CD4-positive, alpha-beta T cell treated with Interleukin-2 at 100 ng/mL for 4 hours (primary cell): ENCODE measurements at regions not wholly inside any gene's neighbourhood (a gene's known extent, or its start where the extent isn't known, plus 50 kb on each side); places are given as distances from the start of the nearest gene placed in this dataset.
"Not testable (repeated sequence)": the region's sequence is repeated elsewhere in the genome, so short reads cannot be mapped to it uniquely, and the experiment has no call there.

Experiments
- DNase-seq: peaks from one replicate; pipeline ENCODE4 v3.0.0-alpha.2; 2020; ENCODE audit warnings: low spot score

DNA sequence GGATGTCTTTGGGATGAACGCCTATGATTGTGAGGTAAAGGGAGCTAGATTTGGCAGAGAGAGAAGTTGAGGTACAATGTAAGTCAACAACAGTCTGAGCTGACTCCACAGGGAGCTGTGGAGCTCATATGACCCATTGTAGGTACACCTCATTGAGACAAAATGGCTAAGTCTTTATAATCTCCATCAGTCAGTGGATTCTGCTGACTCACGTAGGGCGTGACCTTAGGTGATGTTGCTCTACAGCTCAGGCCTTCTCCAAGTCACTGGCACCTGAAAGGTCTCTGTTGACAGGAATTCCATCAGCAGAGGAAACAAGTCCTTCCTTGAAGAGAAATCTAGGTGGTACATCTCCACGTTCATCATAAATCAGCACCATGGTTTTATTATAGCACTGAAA, 118.2 kb upstream of the PRR16 start:
- no peak for DNase-seq

DNA sequence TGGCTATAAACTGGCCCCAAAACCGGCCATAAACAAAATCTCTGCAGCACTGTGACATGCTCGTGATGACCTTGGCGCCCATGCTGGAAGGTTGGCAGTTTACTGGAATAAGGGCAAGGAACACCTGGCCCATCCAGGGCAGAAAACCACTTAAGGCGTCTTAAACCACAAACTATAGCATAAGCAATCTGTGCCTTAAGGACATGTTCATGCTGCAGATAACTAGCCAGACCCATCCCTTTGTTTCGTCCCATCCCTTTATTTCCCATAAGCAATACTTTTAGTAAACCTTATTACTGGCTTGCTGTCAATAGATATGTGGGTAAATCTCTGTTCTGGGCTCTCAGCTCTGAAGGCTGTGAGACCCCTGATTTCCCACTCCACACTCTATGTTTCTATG, 113.0 kb upstream of the PRR16 start:
- not testable (repeated sequence) for DNase-seq

GRCh38 chr5:120354126-120354525, 110.0 kb upstream of the PRR16 start:
- DNase-seq: no peak

DNA sequence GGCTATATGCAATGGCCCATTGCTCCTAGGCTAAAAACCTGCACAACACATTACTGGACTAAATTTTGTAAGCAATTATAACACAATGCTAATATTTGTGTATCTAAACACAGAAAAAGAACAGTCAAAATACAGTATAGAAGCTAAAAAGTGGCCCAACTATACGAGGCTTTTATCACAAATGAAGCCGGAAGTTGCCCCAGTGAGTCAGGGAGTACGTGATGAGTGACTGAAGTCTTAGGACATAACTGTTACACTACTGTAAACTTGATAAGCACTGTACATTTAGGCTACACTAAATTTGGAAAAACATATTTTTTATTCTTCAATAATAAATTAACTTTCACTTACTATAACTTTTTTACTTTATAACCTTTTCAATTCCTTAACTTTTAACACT, 105.2 kb upstream of the PRR16 start:
- DNase-seq: no peak

- DNase-seq: no peak
Measured at GRCh38 chr5:120361941-120362340, 102.2 kb upstream of the PRR16 start.

DNA sequence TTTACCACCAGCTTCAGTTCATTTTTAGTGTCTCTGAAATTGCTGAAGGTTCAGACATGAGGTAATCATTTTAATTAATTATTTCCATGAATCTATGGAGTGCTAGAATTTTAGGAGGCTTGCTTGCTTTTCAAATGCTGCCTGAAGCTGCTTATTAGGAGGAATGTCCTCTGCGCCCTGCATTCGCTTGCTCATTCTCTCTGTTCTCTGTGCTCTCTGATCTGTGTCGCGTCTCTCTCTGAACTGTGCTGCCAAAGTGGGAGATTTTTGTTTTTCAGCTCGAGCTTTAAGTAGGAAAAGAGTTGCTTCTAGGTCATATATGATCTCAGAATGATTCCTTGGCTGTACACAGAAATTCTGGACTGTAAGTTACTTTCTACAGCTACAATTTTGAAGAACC, 101.7 kb upstream of the PRR16 start:
- no peak for DNase-seq

GRCh38 chr5:120365656-120366446, 98.2 kb upstream of the PRR16 start:
- no peak for DNase-seq

- no peak for DNase-seq
Measured at GRCh38 chr5:120367896-120368634, 96.0 kb upstream of the PRR16 start.

DNA sequence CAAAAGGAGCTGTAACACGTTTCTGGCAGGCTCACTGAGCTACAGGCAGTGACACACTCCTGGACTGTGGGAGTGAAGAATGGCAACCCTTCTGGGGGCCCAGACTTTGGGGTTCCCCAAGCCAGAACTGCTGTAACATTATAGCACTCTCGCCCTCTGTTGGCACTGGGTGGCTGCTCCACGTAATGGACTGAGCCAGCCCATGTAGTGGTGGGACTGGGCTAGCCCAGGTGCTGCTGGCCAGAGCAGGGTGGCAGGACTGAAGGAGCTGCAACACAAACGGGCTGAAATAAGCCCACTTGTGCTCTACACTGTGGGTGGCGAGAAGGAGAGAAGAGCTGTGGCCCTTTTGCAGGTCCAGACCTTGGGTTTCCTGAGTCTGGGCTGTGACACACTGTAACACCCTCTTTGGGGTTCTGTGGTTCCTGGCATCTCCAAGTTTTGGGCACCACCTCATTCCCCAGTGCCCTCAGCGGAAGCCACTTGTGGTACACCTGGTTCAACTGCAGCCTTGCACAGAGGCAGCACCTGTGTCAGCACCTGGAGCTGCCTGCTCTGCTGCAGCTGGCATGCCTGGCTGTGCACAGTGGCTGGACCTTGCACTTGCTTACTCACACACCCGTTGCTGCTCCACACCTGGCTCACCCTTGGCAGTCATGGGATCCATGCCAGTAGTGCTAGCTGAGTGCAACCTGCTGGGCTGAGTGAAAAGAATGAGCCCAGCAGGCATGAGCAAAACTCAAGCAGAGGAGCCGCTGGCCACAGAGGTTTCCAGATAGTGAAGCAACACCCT, 95.0 kb upstream of the PRR16 start:
- DNase-seq: no peak

GRCh38 chr5:120372899-120373298, 91.2 kb upstream of the PRR16 start:
- DNase-seq: no peak

DNA sequence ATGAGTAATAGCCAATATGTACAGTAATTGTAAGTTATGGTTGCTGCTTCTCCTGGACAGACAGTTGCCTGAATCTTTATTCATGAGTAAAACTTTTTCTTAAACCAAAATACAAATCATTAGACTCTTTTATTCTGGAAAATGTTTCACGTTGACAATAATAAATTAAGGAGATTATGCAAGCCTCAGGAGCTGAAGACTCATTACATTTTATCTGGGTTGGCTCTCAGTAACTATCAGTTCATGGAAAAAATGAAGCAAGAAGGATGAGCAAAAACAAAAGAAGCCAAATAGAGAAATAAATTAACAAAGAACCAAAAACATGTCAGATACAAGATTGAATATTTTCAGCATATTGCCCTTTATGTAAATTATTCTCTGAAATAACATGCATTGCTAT, 88.9 kb upstream of the PRR16 start:
- DNase-seq: no peak

GRCh38 chr5:120380644-120381043, 83.5 kb upstream of the PRR16 start:
- DNase-seq: no peak

DNA sequence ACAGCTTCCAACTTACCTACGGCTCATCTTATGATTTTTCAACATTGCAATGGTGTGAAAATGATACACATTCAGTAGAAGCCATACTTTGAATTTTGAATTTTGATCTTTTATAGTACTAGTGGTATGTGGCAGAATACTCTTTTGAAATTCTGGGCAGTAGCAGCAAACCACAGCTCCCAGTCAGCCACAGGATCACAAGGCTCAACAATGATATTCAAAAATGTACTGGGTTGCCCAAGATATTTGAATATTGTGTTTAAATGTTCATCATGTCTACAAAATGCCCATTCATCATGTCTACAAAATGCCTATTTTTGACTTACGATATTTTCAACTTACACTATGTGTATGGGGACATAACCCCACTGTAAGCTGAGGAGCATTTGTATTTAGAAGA, 81.3 kb upstream of the PRR16 start:
- DNase-seq: no peak

- DNase-seq: no peak
Measured at GRCh38 chr5:120386981-120387380, 77.1 kb upstream of the PRR16 start.

DNA sequence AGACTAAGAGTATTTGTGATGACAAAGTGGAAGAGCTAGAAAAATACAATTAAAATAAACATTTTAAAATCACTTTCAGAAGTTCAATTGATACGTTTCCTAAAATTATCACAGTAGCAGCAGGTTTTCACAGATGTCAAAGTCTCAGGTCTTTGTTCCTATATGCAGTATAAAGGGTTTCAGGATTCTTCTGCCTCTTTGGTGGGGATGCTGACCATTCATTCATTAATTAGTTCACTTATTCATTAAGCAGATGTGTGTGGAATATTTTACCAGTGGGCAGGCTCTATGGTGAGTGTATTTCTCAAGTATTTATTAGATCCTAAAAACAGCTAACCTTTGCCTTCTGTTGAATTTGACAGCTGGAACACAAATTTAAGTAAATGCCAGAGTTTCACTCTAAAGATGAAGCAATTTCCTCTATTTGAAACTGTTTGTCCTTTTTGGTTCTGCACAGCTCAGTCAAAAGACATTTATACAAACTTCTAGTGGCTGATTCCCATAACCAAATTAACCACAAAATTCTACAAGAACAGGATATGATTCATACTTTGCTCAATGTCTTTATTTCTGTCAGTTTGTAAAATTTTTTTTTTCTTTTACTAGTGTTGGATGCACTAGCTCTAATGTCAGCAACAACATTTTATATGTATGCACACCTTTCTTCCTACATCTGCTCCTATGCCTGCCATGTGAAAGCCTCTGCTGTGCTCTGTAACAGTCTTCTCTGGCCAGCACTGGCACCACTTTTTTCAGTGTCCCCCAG, 75.9 kb upstream of the PRR16 start:
- DNase-seq: no peak

DNA sequence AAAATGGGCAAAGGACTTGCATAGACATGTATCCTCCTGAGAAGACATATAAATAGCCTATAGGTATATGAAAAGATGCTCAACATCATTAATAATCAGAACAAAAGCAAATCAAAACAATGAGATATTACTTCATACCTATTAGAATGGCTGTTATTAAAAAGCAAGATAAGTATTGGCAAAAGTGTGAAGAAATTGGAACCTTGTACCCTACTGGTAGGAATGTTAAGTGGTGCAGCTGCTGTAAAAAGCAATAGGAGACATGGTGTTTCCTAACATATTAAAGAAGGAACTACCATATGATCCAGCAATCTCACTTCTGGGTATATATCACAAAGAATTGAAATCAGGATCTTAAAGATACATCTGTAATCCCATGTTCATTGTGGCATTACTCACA, 69.8 kb upstream of the PRR16 start:
- no peak for DNase-seq

DNA sequence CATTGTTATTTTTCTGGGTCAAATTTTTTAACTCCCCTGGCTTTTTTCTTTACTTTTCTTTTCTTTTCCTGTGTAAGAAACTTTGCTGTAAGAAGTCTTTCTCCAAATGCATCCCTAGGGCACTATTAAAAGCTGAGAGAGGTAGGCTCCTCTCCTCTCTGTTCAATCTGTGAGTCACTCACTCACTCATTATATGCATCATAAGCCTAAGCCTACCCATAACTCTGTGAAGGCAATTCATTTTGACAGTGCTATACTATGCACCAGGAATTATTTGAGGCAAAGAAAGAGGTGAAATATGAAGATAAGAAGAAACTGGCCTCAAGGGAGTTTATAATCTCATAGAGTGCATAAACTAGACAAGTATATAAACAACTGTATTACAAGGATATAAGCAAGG, 67.9 kb upstream of the PRR16 start:
- no peak for DNase-seq

GRCh38 chr5:120400356-120400755, 63.7 kb upstream of the PRR16 start:
- no peak for DNase-seq

- DNase-seq: no peak
Measured at GRCh38 chr5:120402606-120403005, 61.5 kb upstream of the PRR16 start.

- no peak for DNase-seq
Measured at GRCh38 chr5:120405286-120405864, 58.7 kb upstream of the PRR16 start.

- DNase-seq: no peak
Measured at GRCh38 chr5:120405923-120406322, 58.2 kb upstream of the PRR16 start.

DNA sequence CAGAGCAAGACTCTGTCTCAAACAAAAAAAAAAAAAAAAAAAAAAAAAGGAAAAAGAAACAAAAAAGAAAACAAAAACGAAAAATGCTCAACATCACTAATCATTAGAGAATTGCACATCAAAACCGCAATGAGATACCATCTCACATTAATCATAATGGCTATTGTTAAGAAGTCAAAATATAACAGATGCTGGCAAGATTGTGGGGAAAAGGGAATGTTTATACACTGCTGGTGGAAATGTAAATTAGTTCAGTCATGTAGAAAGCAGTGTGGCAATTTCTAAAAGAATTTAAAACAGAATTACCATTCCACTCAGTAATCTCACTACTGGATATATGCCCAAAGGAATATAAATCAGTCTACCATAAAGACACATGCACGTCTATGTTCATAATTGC, 50.4 kb upstream of the PRR16 start:
- no peak for DNase-seq
